GM21360 (cell line): ENCODE measurements at regions not wholly inside any gene's neighbourhood (a gene's known extent, or its start where the extent isn't known, plus 50 kb on each side); places are given as distances from the start of the nearest gene placed in this dataset.

Experiments
- ATAC-seq: cut with Tn5 transposase; IDR thresholded peaks from one replicate; pipeline ENCODE4 v1.9.1; 2021; ENCODE audit warnings: mild to moderate bottlenecking, moderate library complexity; ENCODE audit not compliant: unreplicated experiment

DNA sequence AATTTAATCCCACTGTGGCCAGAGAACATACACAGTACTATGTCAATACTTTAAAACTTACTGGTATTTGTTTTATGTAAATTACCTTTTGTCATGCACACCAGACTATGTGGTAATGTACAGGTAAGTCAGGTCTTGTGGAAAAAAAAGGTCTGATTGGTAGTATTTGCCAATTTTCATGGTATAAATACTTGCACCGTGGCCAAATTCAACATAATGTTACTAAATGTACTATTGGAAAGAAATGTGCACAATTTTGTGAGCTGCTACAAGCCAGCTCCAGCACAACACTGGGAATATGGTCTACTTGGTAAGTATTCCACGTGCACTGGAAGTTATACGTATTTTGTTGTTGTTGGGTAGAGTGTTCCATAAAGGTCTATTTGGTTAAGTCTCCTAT is 392.5 kb downstream of the RPS24 start:
- ATAC-seq: no peak

DNA sequence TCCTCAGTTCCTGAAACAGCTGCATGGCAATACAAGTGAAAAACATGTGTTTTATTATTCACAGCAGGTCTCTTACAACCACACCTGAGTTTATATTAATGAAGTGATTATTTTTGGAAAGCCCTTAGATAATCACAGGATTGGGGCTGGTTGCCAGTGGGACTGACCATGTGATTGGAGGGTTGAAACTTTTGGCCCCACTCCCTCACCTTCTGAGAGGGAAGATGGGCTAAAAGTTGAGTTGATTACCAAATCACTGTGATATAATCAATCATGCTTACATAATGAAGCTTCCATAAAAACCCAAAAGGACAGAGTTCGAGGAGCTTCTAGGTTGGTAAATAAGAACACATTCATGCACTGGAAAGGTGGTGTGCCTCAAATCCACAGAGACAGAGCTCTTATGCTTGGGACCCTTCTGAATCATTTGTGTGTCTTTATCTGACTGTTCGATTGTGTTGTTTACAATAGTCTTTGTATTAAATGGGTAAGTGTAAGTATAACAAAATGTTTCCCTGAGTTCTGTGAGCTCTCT is 393.9 kb downstream of the RPS24 start:
- no peak for ATAC-seq

DNA sequence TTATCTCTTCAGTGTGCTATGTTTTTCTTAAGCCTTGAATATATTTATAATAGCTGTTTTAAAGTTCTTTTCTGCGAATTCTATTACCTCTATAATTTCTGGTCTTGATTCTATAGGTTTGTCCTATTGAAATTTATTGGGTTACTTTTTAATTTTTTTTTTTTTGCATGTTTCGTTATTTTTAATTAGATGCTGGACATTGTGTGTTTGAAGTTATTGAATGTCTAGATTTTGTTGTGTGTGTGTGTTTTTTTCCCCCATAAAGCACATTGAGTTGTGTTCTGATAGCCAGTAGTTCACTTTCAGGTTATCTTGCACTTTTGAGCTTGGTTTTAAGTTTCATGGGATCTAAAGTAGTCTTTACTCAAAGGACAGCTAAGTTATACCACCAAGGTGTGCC is 394.9 kb downstream of the RPS24 start:
- ATAC-seq: no peak

DNA sequence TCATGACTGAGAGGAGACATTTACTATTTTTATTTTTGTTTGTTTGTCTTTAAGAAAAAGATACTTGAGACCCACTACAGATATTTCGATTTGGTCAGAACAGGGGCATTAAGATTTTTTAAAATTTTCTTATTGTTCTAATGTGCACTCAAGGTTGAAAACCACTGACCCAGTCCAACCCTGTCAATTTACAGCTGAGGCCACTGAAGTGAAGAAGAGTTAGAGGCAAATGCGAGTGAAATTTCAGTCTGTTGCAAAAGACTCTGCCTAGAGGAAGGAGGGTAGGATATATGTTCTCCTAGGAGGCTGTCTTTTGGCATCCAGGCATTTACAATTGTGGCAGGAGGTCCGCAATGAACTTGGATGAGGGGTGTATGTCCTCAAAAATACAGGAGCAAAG is 396.3 kb downstream of the RPS24 start:
- ATAC-seq: no peak

DNA sequence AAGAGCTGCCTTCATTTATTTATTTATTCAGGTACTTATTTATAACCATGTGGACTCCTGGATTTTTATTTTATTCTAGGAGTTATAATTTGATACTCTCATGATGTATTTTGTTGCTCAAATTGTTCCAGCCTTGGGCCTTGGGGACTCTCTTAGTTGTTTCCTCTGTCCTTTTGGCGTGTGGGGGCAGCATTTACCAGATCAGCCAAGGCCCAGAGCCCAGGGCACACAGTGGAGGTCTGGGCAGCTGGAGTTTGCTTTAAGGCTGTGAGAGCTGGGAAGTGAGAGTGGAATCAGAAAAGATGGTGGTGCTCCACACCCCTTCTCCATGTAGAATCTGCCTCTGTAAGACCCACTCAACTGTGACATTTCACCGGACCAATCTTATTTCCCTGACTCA is 398.9 kb downstream of the RPS24 start:
- no peak for ATAC-seq

DNA sequence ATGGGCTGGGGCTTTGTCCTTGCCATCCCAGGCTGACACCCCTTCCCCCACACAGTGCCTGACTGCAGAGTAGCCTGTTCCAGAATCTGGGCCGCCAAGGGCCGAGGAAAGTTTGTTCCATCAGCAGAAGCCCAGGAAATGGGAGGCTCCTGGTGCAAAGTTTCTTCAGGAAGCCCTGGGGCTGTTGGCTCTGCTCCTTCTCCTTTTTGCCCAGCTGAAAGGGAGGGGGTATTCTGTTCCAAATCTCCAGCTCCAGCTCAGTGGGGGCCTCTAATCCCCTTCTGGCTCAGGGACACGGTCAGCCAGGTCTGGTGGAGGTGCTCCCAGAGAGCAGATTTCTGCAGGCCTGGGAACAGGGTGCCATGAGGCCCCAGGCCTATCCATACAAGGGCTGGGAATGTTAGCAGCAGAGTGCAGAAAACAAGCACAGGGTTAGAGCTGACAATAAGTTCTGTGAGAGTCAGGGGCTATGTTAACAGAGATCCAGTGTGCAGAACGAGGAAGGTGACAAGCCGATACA is 399.5 kb downstream of the RPS24 start:
- ATAC-seq: no peak

DNA sequence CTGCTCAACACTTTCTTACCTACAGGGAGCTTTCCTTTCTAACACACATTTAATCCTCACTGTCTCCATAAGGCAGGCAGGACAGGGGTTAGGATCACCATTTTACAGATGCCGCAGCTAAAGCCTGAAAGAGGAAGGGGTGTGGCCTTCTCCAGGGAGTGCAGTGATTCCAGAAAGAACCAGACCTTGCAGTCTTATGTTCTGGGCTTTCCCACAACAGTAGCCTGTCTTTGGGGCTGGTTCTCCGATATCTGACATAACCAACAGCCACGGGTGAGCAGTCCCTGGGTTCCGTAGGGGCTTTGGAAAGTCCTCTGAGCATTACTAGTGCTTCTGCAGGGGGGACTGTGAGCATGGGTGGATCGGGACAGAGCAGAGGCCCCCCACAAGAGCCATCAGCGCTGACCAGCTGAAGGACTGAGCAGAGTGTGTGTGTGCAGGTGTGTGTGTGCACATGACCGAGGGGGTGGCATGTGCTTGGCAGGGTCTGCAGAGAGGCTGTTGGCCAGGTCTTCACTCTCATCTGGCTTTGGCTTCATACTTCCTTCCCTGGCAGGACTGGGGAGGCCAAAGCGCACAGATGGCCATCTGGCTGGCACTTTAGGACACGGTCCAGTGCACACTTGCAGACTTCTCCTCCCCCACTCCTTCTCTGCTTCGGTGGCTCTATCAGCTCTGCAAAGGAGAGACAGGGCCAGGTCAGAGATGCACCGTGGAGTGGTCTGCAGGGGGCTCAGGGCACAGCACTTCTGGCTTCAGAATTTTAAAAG is 400.3 kb downstream of the RPS24 start:
- ATAC-seq: no peak

DNA sequence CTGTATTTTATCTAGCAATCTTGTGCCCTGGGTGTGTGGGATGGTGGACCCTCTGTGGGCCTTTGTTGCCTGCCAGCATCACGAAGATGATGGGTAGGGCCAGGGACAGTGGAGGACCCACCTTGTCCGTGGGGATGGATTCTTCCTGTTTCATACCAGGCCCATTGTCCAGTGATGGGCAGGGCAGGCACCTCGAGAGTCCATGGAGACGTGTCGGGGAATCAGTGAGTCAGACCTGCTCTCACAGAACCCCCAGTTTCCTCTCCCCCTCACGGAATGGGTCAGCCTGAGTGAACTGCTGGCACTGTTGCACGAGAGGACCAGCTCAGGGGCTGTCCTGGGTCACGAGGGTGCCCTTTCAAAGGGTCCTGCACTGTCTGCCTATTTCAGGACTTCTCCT is 401.2 kb downstream of the RPS24 start:
- no peak for ATAC-seq

DNA sequence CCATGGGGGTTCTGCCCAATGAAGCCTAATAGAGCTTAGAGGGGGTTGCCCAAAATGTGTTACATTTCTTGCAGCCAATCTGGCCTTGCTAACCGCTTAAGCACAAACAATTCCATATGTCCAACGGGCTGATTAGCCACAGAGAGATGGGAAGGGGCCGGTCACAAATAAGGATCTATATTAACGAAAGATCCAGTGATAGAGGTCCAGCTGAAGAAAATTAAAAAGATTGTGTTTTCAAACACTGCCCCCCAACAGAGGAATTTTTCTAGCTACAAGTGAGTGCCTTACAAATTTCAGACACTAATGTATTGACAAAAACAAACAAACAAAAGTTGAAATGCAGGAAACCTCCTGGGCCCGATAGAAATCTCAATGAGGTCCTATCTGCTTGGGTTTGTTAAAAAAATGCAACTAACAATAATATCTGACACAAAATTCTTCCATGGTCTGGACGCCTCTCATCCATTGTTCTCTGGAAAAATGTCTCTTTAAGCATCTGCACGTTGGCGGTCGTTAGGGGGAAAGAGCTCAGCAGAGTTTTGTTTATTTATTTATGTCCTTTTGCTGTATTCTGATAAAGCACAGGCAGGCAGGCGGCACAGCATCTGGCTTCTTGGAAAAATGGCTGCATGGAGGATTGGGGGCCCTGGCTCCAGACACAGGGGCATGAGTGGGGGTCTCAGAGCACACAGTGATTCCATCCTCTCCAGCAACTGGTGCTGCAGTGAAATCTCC is 402.0 kb downstream of the RPS24 start:
- no peak for ATAC-seq

DNA sequence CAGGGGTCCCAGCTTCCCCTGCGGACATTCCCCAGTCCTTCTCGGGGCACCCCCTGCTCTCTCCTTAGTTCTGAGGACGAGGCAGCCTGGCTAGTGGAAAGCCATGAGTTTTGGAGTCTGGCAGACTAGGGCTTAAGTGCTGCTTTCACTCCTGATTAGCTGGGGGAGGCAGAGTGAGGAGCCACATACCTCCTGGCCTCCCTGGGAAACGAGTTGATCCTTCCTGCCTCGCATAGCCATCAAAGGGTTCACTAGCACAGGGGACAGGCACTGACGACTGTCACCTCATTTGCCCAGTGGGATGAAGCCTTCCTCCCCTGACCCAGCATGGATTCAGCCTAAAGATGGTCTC is 402.5 kb downstream of the RPS24 start:
- no peak for ATAC-seq

DNA sequence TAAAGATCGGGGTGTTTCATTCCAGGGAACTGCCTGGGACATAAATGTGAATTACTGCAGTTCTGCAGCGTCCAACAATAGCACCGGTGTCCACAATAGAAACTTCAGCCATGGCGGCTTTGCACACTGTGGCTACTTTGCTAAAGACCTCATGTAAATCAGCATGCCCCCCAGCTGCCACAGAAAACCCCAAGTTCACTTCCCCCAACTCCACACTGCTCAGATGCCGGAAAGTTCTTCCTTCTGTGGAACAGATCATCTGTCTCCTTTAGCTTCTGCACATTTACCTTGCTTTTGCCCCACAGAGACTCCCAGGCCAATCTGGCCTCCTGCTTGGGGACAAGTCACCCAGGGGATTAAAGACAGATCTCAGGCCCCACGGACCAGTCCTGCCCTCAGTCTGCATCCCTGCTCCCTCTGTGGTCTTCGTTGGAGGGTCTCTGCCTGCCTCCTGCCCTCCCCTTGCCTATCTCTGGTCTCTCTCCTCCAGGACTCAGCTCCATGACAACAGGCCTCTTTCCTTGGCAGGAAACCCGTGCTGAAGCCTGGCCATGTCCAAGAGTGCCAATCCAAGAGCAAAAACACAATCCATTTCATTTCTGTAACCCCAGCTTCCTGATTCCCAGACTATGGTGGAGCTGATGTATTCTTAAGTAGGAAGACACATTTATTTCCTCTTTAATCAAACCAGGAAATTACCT is 403.2 kb downstream of the RPS24 start:
- ATAC-seq: no peak

DNA sequence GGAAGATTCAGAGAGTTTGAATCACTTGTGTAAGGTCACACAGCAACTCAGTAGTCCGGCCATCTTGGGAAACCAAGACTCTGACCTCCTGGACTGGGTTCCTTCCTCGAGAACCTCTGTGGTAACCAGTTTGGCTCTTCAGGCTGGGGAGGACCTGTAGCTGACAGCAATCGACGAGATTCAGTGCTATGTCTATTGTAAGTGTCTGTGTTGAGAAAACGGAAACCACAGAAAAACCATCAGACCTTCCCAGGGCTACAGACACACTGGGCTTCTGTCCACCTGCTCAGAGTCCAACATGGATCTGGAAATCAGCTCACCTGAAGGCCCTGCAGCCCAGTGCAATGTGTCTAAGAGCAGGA is 403.7 kb downstream of the RPS24 start:
- no peak for ATAC-seq

DNA sequence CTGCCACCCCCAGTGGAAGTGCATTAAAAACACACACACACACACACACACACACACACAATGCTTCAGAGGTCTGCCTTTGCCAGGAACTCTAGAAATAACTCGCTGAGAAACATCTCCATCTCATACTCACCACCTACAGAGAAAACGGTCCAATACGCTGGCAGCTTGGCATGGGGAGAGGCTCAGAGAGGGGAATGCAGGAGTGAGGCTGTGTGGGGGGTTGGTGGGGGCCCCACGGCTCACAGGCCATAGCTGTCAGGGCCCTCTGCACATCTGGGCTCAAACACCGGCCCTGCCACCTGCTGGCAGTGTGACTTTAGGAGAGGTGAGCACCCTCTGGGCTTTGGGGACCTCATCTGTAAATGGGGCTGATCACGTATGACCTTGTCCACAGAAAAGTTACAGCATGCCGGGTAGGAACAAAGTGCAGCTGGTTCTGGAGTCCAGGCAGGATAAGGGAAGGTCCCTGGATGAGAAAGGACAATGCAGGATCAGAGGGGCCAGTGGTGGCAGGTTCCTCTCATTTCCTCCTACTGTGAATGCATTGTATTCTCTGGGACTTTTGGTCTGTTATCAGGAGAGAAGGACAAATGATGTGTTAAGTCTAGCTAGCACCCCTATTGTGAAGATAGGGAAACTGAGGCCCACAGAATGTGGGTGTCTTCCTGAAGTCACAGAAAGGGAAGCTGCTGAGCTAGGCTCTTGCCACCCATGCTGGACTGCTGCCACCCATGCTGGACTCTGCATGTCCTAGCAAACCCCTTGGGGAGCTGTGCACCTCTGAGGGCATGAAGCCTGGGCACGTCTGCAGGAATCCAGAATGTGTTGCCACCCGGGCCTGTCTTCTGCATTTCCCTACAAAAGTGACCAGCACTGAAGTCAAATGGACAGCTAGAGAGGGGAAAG is 404.6 kb downstream of the RPS24 start:
- no peak for ATAC-seq

DNA sequence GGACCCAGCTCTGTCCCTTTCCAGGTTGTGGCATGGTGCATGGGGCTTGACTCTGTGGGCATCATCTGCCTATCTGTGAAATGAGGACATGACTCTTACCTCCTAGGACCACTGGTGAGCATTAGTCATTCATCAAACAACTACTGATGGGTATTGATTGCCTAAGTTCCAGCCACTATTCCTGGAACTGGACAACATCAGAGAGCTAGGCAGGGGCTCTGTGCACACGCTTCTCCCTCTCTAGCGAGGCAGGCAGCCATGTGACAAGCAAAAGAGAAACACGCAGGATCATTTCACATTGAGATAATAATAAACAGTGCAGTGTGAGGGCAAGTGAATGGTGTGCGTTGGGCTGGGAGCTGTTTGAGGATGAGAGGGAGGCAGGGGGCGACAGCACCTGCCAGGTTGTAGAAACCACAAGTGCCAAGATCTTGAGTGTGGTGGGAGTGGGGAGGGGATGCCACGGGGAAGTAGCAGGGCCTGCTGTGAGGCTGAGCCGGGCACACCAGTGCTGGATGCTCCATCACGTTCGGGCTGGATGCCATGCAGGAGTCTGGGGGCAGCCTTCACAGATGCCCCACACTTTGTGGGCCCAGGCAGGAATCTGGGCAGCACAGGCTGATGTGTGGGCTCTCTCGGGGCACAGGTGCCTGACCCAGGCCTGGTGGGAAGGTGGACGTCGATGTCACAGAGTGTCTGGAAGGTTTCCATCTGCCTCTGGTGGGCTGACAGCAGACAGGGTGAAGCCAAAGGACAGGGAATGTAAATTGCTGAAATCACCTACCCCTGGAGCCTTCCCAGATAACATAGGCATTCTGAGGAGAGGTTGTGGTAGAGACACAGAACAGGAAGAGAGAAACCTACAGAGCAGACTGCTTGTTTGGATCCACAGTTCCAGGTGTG is 405.5 kb downstream of the RPS24 start:
- ATAC-seq: no peak

DNA sequence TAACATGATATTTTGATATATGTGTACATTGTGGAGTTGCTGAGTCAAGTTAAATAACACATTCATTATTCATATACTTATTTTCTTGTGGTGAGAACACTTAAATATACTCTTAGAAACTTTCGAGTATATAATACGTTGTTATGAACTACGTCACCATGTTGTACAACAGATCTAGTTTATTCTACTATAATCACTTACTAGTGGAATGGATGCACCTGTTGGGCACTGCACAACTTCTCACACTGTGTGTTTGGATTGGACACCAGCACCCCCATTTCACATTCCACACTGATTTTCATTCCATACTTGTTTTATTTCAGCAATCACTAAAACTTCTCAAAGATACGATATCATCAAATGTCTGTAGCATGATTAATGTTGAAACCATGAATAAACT is 407.3 kb downstream of the RPS24 start:
- ATAC-seq: no peak

DNA sequence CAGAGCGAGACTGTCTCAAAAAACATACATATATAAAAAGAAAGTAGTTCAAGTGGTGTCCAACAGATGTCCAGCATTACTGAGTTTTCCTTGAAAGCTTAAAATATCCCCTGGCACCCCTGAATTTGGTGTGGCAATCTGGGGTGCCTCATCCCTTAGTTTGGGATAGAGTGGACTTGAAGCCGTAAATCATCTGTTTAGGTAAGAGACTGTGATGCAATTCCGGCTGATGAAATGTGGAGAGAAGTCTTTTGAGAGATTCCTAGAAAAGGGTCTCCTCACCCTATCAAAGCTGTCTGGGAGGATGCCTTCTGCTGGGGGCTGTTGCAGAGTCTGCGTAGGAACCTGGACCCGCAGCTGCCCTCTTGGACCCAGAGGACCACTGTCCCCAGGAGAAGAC is 408.0 kb downstream of the RPS24 start:
- no peak for ATAC-seq

DNA sequence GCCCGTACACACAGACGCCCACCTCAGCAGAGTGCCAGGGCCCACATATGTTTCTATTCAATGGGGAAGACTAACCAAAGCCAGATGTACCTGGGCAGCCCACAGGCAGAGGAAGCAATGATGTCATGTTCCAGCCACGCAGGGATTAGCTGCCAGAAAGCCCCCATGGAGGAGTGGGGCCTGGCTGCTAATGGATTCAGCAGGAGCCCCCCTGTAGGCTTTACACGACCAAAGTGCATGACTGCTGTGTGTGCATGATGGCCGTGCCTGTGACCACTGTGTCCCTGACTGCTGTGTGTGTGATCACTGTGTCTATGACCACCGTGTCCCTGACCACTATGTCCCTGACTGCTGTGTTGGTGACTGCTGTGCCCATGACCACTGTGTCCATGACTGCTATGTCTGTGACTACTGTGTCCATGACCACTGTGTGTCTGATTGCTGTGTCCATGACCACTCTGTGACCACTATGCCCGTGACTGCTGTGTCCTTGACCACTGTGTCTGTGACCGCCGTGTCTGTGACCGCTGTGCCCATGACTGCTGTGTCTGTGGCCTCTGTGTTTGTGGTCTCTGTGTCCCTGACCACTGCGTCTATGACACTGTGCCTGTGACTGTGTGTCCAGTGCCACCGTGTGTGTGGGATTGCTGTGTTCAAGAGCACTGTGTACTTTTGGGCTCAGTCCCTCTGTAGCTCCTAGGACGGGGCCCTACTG is 409.3 kb downstream of the RPS24 start:
- ATAC-seq: no peak

DNA sequence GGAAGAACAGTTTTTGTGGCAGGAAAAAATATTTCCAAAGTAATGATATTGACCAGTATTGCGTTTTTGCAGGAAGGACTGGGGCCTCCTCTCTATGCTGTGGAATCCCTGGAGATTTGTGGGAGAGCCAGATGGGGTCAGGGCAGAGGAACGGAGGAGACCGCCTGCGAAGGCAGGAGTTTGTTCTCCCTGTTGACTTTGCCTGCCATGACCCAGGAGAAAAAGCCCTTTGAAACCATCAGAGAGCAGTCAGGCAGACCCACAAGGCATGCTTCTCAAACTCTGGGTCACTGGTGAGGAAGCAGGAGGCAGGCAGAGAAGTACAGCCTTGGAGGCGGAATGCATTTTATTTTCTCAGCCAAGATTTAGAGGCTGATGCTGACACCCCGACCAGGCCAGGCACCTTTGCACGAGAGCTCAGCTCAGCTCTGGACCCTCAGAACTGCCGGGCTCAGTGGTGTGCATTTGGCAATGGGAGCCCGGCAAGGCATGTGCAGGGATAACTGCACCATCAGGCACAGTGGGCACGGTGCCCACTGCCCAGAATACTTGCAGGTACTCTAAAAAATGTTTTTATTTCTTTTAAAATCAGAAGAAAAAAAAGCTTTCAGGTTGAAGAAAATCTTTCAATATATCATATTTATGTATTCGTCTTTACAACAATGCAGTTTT is 410.4 kb downstream of the RPS24 start:
- no peak for ATAC-seq
